CD4-positive, alpha-beta T cell (primary cell): ENCODE measurements at regions not wholly inside any gene's neighbourhood (a gene's known extent, or its start where the extent isn't known, plus 50 kb on each side); places are given as distances from the start of the nearest gene placed in this dataset.

Experiments
- ATAC-seq: fragments of 200-7000 bp; cut with Tn5 transposase; one replicate; pipeline ENCODE4 v1.10.0; 2022; ENCODE audit warnings: mild to moderate bottlenecking; ENCODE audit not compliant: poor library complexity
- CTCF ChIA-PET: fragments of 350-600 bp; sonication (Branson Sonifier 250); formaldehyde crosslinking; loops from one replicate; lab custom pipeline; 2021; ENCODE audit warnings: antibody characterized with exemption, inconsistent platforms; lab: Charles Lee
- POLR2A ChIA-PET: fragments of 350-600 bp; sonication (Branson Sonifier 250); formaldehyde crosslinking; loops from one replicate; lab custom pipeline; 2021; ENCODE audit warnings: antibody characterized with exemption, inconsistent platforms; lab: Charles Lee
- DNase-seq, 14 experiments: peaks; one replicate each; pipeline ENCODE4 v3.0.0-alpha.2; 2013 to 2020; ENCODE audit warnings: mixed read lengths in 2 of 14
- H3K27ac ChIP-seq, 2 donors: one replicate each; pipeline versions ENCODE4 v1.5.1 to v1.7.0; 2013; ENCODE audit warnings: low read length in 2 of 2, low read depth in 1 of 2, mild to moderate bottlenecking in 1 of 2
- H3K27me3 ChIP-seq, 2 experiments: 1 replicate in 1 of 2; 2 replicates in 1 of 2; pipeline versions ENCODE4 v1.6.1 to v1.7.0; 2013; ENCODE audit warnings: low read length in 2 of 2, control low read depth in 1 of 2, mild to moderate bottlenecking in 1 of 2, moderate library complexity in 1 of 2; ENCODE audit not compliant: insufficient read depth in 2 of 2, control insufficient read depth in 1 of 2
- H3K36me3 ChIP-seq: one replicate; pipeline ENCODE4 v1.6.1; 2013; ENCODE audit warnings: low read length, control low read depth; ENCODE audit not compliant: insufficient read depth
- H3K4me1 ChIP-seq: one replicate; pipeline ENCODE4 v1.6.1; 2013; ENCODE audit warnings: low read length, control low read depth; ENCODE audit not compliant: insufficient read depth
- H3K4me3 ChIP-seq: one replicate; pipeline ENCODE4 v1.5.1; 2013; ENCODE audit warnings: mild to moderate bottlenecking, low read length, moderate library complexity
- H3K9me3 ChIP-seq, 2 experiments: 1 replicate in 1 of 2; 2 replicates in 1 of 2; pipeline versions ENCODE4 v1.6.1 to v1.7.0; 2013; ENCODE audit warnings: low read length in 2 of 2, mild to moderate bottlenecking in 2 of 2, control low read depth in 1 of 2, moderate library complexity in 1 of 2; ENCODE audit not compliant: control insufficient read depth in 1 of 2, insufficient read depth in 1 of 2
- H3K27ac Mint-ChIP-seq: one replicate; pipeline ENCODE4 v1.8.0; 2020; ENCODE audit warnings: mixed read lengths
- H3K27me3 Mint-ChIP-seq: one replicate; pipeline ENCODE4 v1.8.0; 2021; ENCODE audit warnings: mixed read lengths
- H3K36me3 Mint-ChIP-seq: one replicate; pipeline ENCODE4 v1.8.0; 2021; ENCODE audit warnings: low read depth, mixed read lengths
- H3K4me1 Mint-ChIP-seq: one replicate; pipeline ENCODE4 v1.8.0; 2021; ENCODE audit warnings: low read depth, mixed read lengths
- H3K4me3 Mint-ChIP-seq: one replicate; pipeline ENCODE4 v1.8.0; 2020; ENCODE audit warnings: mild to moderate bottlenecking, mixed read lengths
- H3K9me3 Mint-ChIP-seq: one replicate; pipeline ENCODE4 v1.8.0; 2020; ENCODE audit warnings: mixed read lengths
- intact Hi-C, 2 experiments: fragments of 100-400 bp; cut with DNase I in 1 of 2; cut with micrococcal nuclease in 1 of 2; formaldehyde crosslinking; loops; one replicate each; pipeline versions ENCODE4 v1.15.1 to v1.9.0; 2023 to 2025; cut with DNase I, micrococcal nuclease
- TF ChIP-seq, protein P1 (sequence below): fragments of 200-600 bp; IDR thresholded peaks from one replicate; pipeline ENCODE4 v1.8.0; 2022; ENCODE audit warnings: antibody characterized with exemption, mild to moderate bottlenecking

DNA sequence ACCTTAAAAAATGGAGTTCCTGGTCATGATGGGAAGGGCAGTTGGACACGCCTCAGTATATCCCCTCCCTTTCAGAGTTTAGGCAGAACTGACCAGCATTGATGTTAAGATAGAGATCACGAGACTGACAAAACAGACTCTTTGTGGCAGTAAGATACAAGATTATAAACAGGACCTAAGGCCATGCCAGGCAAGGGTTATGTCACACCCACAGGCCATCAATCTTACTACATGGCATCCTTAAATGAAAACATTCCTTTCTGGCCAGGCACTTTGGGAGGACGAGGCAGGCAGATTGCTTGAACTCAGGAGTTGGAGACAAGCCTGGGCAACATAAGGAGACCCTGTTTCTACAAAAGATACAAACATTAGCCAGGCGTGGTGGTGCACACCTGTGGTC is 129.3 kb upstream of the MLN start:
- Histone ChIP-seq H3K4me1 (no peaks in the 10 kb centered on the region), H3K27ac (no peak overlapping the region), H3K4me3 (no peak overlapping the region), H3K36me3 (no peaks in the 10 kb centered on the region), H3K27me3 (no peaks in the 10 kb centered on the region), H3K9me3 (no peaks in the 10 kb centered on the region)
- H3K36me3 Mint-ChIP-seq = no peaks in the 10 kb centered on the region
- ChIA-PET CTCF (no interaction called here), POLR2A (interaction anchor here (1.5 kb wide), 1 partner anchor 9 kb away, joined by 3 read pairs; no protein-coding TSS in a partner anchor)
- H3K9me3 Mint-ChIP-seq = no peaks in the 10 kb centered on the region
- no peak overlapping the region for H3K27ac Mint-ChIP-seq
- TF ChIP-seq, protein P1, sequence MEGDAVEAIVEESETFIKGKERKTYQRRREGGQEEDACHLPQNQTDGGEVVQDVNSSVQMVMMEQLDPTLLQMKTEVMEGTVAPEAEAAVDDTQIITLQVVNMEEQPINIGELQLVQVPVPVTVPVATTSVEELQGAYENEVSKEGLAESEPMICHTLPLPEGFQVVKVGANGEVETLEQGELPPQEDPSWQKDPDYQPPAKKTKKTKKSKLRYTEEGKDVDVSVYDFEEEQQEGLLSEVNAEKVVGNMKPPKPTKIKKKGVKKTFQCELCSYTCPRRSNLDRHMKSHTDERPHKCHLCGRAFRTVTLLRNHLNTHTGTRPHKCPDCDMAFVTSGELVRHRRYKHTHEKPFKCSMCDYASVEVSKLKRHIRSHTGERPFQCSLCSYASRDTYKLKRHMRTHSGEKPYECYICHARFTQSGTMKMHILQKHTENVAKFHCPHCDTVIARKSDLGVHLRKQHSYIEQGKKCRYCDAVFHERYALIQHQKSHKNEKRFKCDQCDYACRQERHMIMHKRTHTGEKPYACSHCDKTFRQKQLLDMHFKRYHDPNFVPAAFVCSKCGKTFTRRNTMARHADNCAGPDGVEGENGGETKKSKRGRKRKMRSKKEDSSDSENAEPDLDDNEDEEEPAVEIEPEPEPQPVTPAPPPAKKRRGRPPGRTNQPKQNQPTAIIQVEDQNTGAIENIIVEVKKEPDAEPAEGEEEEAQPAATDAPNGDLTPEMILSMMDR = no peak
- DNase-seq (no peak), ATAC-seq (no peak)
- no peaks in the 10 kb centered on the region for H3K27me3 Mint-ChIP-seq
- no peak overlapping the region for H3K4me3 Mint-ChIP-seq
- H3K4me1 Mint-ChIP-seq = no peaks in the 10 kb centered on the region
- intact Hi-C loops = no loop called here

DNA sequence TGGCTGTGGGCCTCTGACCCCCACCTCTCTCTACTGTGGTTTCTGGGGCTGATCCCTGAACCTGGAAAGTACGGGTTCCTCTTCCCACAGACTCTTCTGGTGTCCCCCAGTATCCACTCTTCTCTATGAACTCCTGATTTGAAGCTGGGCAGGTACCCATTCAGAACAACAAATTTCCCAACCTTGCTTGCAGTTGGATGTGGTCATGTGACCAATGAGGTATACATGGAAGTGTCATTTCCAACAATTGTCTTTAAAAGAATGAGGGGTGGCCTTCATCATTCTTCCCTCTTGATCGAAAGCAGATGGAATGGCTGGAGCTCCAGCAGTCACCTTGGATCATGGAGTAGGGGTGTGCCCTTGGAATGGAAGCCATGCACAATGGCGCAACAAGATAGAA is 128.0 kb upstream of the MLN start:
- H3K4me3 Mint-ChIP-seq = no peak overlapping the region
- Histone ChIP-seq H3K4me3 (no peak overlapping the region), H3K4me1 (no peaks in the 10 kb centered on the region), H3K27ac (no peak overlapping the region), H3K9me3 (no peaks in the 10 kb centered on the region), H3K27me3 (no peaks in the 10 kb centered on the region), H3K36me3 (no peaks in the 10 kb centered on the region)
- H3K27ac Mint-ChIP-seq = no peak overlapping the region
- ATAC-seq (no peak), DNase-seq (no peak)
- intact Hi-C loops = no loop called here
- CTCF ChIA-PET = no interaction called here
- no peaks in the 10 kb centered on the region for H3K9me3 Mint-ChIP-seq
- no peaks in the 10 kb centered on the region for H3K36me3 Mint-ChIP-seq
- TF ChIP-seq, protein P1 = no peak
- H3K27me3 Mint-ChIP-seq = no peaks in the 10 kb centered on the region
- no peaks in the 10 kb centered on the region for H3K4me1 Mint-ChIP-seq
- POLR2A ChIA-PET = interaction anchor here (1.5 kb wide), 1 partner anchor 10 kb away, joined by 3 read pairs; no protein-coding TSS in a partner anchor

DNA sequence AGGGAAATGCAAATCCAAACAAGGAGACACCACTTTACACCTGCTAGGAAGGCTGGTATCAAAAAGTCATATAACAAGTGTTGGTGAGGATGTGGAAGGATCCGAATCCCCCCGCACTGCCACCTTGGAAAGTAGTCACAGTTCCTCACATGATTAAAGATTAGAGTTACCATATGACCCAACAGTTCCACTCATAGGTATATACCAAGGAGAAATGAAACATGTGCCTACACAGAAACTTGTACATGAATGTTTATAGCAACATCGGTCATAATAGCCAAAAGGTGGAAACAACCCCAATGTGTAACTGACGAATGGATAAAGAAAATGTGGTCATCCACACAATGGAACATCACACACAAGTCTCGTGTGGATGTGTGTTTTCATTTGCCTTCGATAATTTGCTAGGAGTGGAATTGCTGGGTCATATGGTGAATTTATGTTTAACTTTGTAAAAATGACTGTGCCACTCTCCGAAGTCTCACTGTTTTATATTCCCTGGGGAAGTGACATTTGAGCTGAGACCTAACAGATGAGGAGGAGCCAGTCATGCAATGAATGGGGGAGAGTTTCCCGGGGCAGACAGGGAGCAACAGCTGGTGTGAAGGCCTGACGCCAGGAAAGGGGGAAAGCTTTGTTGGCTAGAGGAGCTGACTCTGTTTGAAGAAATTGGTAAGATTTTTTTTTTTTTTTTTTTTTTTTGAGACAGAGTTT is 125.9 kb upstream of the MLN start:
- H3K27me3 ChIP-seq = no peaks in the 10 kb centered on the region
- Mint-ChIP-seq H3K27me3 (no peaks in the 10 kb centered on the region), H3K4me3 (no peak overlapping the region), H3K36me3 (no peaks in the 10 kb centered on the region), H3K9me3 (no peaks in the 10 kb centered on the region), H3K27ac (no peak overlapping the region), H3K4me1 (no peaks in the 10 kb centered on the region)
- no peaks in the 10 kb centered on the region for H3K4me1 ChIP-seq
- intact Hi-C loops = no loop called here
- H3K27ac ChIP-seq = no peak overlapping the region
- H3K36me3 ChIP-seq = no peaks in the 10 kb centered on the region
- no peaks in the 10 kb centered on the region for H3K9me3 ChIP-seq
- CTCF ChIA-PET = interaction anchor here (0.7 kb wide), 1 partner anchor 614 kb away, joined by 4 read pairs; no protein-coding TSS in a partner anchor
- POLR2A ChIA-PET = interaction anchor here (1.6 kb wide), 1 partner anchor 141 kb away, joined by 4 read pairs; the partner anchor contains the start of gene LEMD2
- DNase-seq = no peak
- ATAC-seq = no peak
- no peak overlapping the region for H3K4me3 ChIP-seq
- TF ChIP-seq, protein P1 = no peak
